KMS-11 (cell line): ENCODE measurements at regions not wholly inside any gene's neighbourhood (a gene's known extent, or its start where the extent isn't known, plus 50 kb on each side); places are given as distances from the start of the nearest gene placed in this dataset.

Experiments
- H2AFZ ChIP-seq: fragments of 200-600 bp; sonication (generic); 2 replicates; pipeline ENCODE4 v1.6.1; 2016; ENCODE audit warnings: antibody characterized with exemption, mixed run types, low read depth
- H3K27ac ChIP-seq: fragments of 200-600 bp; sonication (generic); 2 replicates; pipeline ENCODE4 v1.6.1; 2016; ENCODE audit warnings: mild to moderate bottlenecking, mixed run types
- H3K27me3 ChIP-seq: fragments of 200-600 bp; sonication (generic); 2 replicates; pipeline ENCODE4 v1.6.1; 2017; ENCODE audit warnings: mild to moderate bottlenecking, low read depth, mixed run types, moderate library complexity; ENCODE audit not compliant: insufficient read depth
- H3K36me3 ChIP-seq: fragments of 200-600 bp; sonication (generic); 2 replicates; pipeline ENCODE4 v1.6.1; 2017; ENCODE audit warnings: mild to moderate bottlenecking, mixed run types; ENCODE audit not compliant: insufficient read depth
- H3K4me1 ChIP-seq: fragments of 200-600 bp; sonication (generic); 2 replicates; pipeline ENCODE4 v1.6.1; 2016; ENCODE audit warnings: mild to moderate bottlenecking, low read depth, mixed run types; ENCODE audit not compliant: poor library complexity, severe bottlenecking
- H3K4me2 ChIP-seq: fragments of 200-600 bp; sonication (generic); 2 replicates; pipeline ENCODE4 v1.7.0; 2016; ENCODE audit warnings: mild to moderate bottlenecking, mixed run types
- H3K4me3 ChIP-seq: fragments of 200-600 bp; sonication (generic); IDR thresholded peaks from 2 replicates; pipeline ENCODE4 v1.6.1; 2017; ENCODE audit warnings: low read depth, low read length, mixed read lengths; ENCODE audit not compliant: insufficient read depth
- H3K79me2 ChIP-seq: fragments of 200-600 bp; sonication (generic); 2 replicates; pipeline ENCODE4 v1.6.1; 2016; ENCODE audit warnings: low read depth, mixed run types; ENCODE audit not compliant: insufficient read depth
- H3K9ac ChIP-seq: fragments of 200-600 bp; sonication (generic); 2 replicates; pipeline ENCODE4 v1.6.1; 2016; ENCODE audit warnings: mild to moderate bottlenecking, mixed run types
- H4K20me1 ChIP-seq: fragments of 200-600 bp; sonication (generic); 2 replicates; pipeline ENCODE4 v1.6.1; 2016; ENCODE audit warnings: mild to moderate bottlenecking, mixed run types; ENCODE audit not compliant: insufficient read depth
- CTCF ChIP-seq: fragments of 200-600 bp; sonication (generic); conservative IDR thresholded peaks from 2 replicates; pipeline ENCODE4 v1.6.1; 2017; ENCODE audit warnings: low read depth, mild to moderate bottlenecking, antibody characterized with exemption, low read length, moderate library complexity, mixed read lengths

- no peak for TF ChIP-seq CTCF
- Histone ChIP-seq H3K27ac (no peak overlapping the region), H3K79me2 (no peaks in the 10 kb centered on the region)
These were observed 105.1 kb downstream of the TRAPPC11 start for GRCh38 chr4:183763990-183764754.

GRCh38 chr4:183765251-183765911 lies 106.3 kb downstream of the TRAPPC11 start:
- Histone ChIP-seq H3K4me2 (no peak overlapping the region), H3K4me1 (no peaks in the 10 kb centered on the region), H4K20me1 (no peaks in the 10 kb centered on the region), H2AFZ (no peak overlapping the region), H3K27ac (no peak overlapping the region), H3K79me2 (no peaks in the 10 kb centered on the region), H3K4me3 (no peak overlapping the region), H3K27me3 (no peaks in the 10 kb centered on the region), H3K36me3 (no peaks in the 10 kb centered on the region), H3K9ac (no peak overlapping the region)
- no peak for TF ChIP-seq CTCF

More at GRCh38 chr4:183763990-183764754, 105.1 kb downstream of the TRAPPC11 start:
- Histone ChIP-seq H3K9ac (no peak overlapping the region), H3K4me3 (no peak overlapping the region), H4K20me1 (no peaks in the 10 kb centered on the region), H2AFZ (no peak overlapping the region), H3K4me1 (no peaks in the 10 kb centered on the region), H3K27me3 (no peaks in the 10 kb centered on the region), H3K36me3 (no peaks in the 10 kb centered on the region), H3K4me2 (no peak overlapping the region)

GRCh38 chr4:183766140-183766539 lies 107.0 kb downstream of the TRAPPC11 start:
- Histone ChIP-seq H3K9ac (no peak overlapping the region), H4K20me1 (no peaks in the 10 kb centered on the region), H2AFZ (no peak overlapping the region), H3K27ac (no peak overlapping the region), H3K4me3 (no peak overlapping the region), H3K4me2 (no peak overlapping the region), H3K27me3 (no peaks in the 10 kb centered on the region), H3K4me1 (no peaks in the 10 kb centered on the region), H3K36me3 (no peaks in the 10 kb centered on the region), H3K79me2 (no peaks in the 10 kb centered on the region)
- TF ChIP-seq CTCF = no peak

- Histone ChIP-seq H3K4me2 (no peak overlapping the region), H3K79me2 (no peaks in the 10 kb centered on the region), H4K20me1 (no peaks in the 10 kb centered on the region), H3K9ac (no peak overlapping the region), H3K27me3 (no peaks in the 10 kb centered on the region), H3K4me3 (no peak overlapping the region), H3K36me3 (no peaks in the 10 kb centered on the region), H3K4me1 (no peaks in the 10 kb centered on the region), H3K27ac (no peak overlapping the region), H2AFZ (no peak overlapping the region)
- no peak for TF ChIP-seq CTCF
These were observed 111.8 kb downstream of the TRAPPC11 start for GRCh38 chr4:183770906-183771305.
